Central memory CD4-positive, alpha-beta T cell (primary cell): ENCODE measurements at regions not wholly inside any gene's neighbourhood (a gene's known extent, or its start where the extent isn't known, plus 50 kb on each side); places are given as distances from the start of the nearest gene placed in this dataset.
"Not testable (repeated sequence)": the region's sequence is repeated elsewhere in the genome, so short reads cannot be mapped to it uniquely, and the experiment has no call there.

Experiments used
- DNase-seq: peaks from one replicate; pipeline ENCODE4 v3.0.0; 2022

- no peak for DNase-seq
These were observed 746.4 kb downstream of the SLC4A3 start for GRCh38 chr2:220373878-220374277.

- DNase-seq: no peak
These were observed 746.9 kb downstream of the SLC4A3 start for GRCh38 chr2:220374282-220374681.

GRCh38 chr2:220377482-220378155, 750.2 kb downstream of the SLC4A3 start:
- DNase-seq: no peak

DNA sequence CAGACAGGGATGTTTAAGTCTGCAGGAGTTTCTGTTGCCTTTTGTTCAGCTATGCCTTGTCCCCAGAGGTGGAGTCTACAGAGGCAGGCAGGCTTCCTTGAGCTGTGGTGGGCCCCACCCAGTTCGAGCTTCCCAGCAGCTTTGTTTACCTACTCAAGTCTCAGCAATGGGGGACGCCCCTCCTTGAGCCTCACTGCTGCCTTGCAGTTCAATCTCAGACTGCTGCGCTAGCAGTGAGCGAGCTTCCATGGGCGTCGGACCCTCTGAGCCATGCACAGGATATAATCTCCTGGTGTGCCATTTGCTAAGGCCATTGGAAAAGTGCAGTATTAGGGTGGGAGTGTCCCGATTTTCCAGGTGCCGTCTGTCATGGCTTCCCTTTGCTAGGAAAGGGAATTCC, 760.3 kb downstream of the SLC4A3 start:
- DNase-seq: not testable (repeated sequence)

GRCh38 chr2:220393711-220394110, 766.3 kb downstream of the SLC4A3 start:
- no peak for DNase-seq

- DNase-seq: no peak
These were observed 767.0 kb downstream of the SLC4A3 start for GRCh38 chr2:220394433-220394832.

DNA sequence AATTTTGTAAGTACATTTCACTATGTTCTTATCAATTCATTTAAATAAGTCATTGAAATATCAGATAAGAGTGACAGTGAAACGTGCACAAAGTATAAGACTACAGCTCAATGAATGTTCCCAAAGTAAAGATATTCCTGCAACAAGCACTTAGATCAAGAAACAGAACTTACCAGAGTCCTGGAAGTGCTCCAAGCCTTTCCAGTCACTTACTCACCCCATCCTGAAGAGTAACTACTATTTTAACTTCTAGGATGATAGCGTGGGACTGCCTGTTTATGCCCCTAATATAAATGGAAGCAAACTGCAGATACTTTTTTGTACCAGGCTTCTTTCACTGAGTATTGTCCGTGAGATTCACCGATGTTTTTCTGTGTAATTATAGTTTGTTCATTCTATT, 768.9 kb downstream of the SLC4A3 start:
- DNase-seq: no peak

GRCh38 chr2:220410296-220410695, 782.9 kb downstream of the SLC4A3 start:
- DNase-seq: no peak

- no peak for DNase-seq
These were observed 790.1 kb downstream of the SLC4A3 start for GRCh38 chr2:220417503-220417902.

DNA sequence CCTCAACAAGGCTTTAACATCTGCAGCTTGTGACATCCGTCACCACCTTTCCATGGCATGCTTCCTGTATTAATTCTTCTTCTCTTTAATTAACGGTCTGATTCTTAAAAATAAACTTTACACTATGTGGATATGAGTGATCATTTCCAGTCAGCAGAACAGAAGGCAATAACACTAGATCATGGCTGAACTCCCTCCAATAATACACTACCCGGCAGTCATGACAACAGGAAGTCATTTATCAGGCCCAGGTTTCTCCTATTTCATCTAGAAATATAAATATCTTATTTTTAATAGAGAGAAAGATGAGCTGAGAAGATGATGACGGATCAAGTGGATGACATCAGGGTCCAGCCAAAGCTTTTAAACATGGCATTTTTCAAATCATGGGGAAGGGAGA, 792.2 kb downstream of the SLC4A3 start:
- no peak for DNase-seq

DNA sequence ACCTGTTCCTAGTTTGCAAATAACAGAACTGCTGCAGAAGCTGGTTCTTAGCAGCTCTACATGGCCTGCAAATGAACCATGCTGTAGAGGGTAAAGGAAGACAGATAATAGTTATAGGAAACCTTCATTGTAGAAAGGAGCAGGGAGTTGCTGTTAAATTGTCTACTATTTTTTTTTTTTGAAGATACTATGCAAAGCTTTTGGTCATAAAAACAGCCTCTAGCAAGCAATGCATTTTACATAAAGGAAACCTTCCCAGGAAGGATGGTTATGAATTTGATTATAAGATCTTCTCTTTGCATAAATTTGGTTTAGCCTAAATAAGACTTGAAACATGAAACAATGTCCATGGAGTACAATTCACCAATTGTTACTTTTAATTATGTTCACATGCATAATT, 793.4 kb downstream of the SLC4A3 start:
- DNase-seq: no peak

GRCh38 chr2:220422676-220423075, 795.2 kb downstream of the SLC4A3 start:
- no peak for DNase-seq

GRCh38 chr2:220424561-220424960, 797.1 kb downstream of the SLC4A3 start:
- DNase-seq: no peak

GRCh38 chr2:220432645-220433044, 805.2 kb downstream of the SLC4A3 start:
- DNase-seq: no peak

DNA sequence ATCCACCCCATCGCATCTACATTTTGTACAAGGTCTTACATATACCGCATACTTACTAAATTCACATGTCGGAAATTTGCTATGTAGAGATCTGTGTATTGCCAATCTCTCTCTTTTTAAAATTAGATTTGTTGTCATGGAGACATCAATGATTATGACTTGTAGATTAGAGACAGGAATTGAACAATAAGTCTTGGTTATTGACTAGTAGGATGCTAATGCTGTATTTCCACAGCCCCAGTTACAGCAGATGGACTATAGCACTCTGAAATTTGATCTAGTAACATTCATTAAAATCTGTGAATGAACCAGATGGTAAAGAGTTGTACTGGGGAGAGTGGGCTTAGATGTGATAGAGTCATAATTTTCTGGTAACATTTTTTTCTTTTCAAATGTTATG, 805.7 kb downstream of the SLC4A3 start:
- DNase-seq: no peak

GRCh38 chr2:220434385-220434784, 807.0 kb downstream of the SLC4A3 start:
- DNase-seq: no peak

- DNase-seq: no peak
These were observed 810.5 kb downstream of the SLC4A3 start for GRCh38 chr2:220437938-220438337.

DNA sequence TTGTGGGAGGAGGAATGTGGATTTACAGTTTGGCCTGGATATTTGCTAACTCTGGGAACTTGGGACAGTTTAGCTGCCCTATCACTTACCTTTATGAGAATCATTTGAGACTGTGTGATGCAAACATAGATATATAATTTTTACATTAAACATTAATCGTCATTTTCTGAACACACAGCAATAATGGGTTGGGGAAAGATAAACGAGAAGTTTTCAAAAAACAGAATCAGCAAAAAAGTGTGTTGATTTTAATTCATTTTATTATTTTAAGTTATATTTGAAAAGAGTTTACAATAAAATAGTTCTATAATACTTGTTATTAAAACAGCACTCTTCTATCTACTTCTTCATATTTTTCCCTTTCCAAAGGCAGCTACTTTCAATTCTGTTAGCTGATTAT, 813.3 kb downstream of the SLC4A3 start:
- no peak for DNase-seq

- no peak for DNase-seq
These were observed 814.0 kb downstream of the SLC4A3 start for GRCh38 chr2:220441404-220441803.

DNA sequence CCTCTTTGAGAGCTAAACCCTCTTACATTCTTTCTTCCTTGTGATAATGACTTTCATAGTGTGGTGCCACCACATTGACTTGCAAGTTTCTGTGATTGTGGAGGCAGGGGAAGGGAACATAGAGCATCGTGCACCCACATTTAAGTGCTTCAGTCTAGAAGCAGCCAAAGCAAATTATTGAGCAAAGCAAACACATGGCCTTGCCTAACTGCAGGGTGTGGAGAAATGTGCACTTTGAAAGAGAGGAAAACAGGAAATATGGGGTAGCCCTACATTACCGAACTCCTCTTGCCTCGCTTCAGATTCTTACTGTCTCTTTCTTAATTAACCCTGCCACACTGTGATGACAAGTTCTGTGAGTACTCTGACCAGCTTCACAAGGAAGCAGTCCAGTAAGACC, 814.6 kb downstream of the SLC4A3 start:
- no peak for DNase-seq

GRCh38 chr2:220445429-220446105, 818.1 kb downstream of the SLC4A3 start:
- no peak for DNase-seq

- no peak for DNase-seq
These were observed 818.8 kb downstream of the SLC4A3 start for GRCh38 chr2:220446106-220446712.

DNA sequence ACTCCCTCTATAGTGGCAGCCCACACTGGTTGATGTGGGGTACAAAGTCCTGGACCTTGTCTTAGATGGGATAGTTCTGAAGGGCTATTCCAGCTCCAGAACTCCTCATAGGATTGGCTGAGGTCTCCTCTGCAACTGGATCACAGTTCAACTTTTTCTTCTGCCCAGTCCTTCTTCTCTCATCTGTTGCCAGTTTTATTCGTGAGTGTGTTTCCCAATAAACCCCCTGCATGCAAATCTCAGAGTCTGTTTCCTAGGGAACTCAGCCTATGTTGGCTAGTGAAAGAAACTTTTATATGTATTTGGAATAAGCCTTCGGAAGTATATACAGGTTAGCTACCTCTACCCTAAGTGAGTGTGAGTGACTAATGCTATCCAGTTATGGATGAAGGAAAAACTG, 823.4 kb downstream of the SLC4A3 start:
- DNase-seq: no peak

- no peak for DNase-seq
These were observed 824.0 kb downstream of the SLC4A3 start for GRCh38 chr2:220451438-220451837.
